Colonic mucosa (tissue), 4 donors: ENCODE measurements at regions not wholly inside any gene's neighbourhood (a gene's known extent, or its start where the extent isn't known, plus 50 kb on each side); places are given as distances from the start of the nearest gene placed in this dataset.

Experiments
- DNase-seq: peaks from one replicate; pipeline ENCODE4 v3.0.0-alpha.2; 2020
- H3K27ac ChIP-seq: fragments of 200-600 bp; one replicate; pipeline ENCODE4 v1.8.0; 2021
- H3K27me3 ChIP-seq: fragments of 200-600 bp; one replicate; pipeline ENCODE4 v1.8.0; 2021
- H3K36me3 ChIP-seq: fragments of 200-600 bp; one replicate; pipeline ENCODE4 v1.8.0; 2021
- H3K4me1 ChIP-seq: fragments of 200-600 bp; one replicate; pipeline ENCODE4 v1.8.0; 2021; ENCODE audit warnings: mild to moderate bottlenecking
- H3K4me3 ChIP-seq: fragments of 200-600 bp; one replicate; pipeline ENCODE4 v1.8.0; 2021
- H3K9ac ChIP-seq, 2 donors: one replicate each; pipeline ENCODE4 v1.7.0; 2013; ENCODE audit warnings: control low read depth in 2 of 2, low read depth in 2 of 2, low read length in 2 of 2
- H3K9me3 ChIP-seq: fragments of 200-600 bp; one replicate; pipeline ENCODE4 v1.8.0; 2021
- intact Hi-C: fragments of 100-400 bp; cut with DNase I; formaldehyde crosslinking; loops from one replicate; pipeline ENCODE4 v1.14.1; 2022
- TF ChIP-seq, protein P1 (sequence below): fragments of 200-600 bp; IDR thresholded peaks from one replicate; pipeline ENCODE4 v1.8.0; 2022; ENCODE audit warnings: antibody characterized with exemption, mild to moderate bottlenecking
- donor health status: healthy.
- donor health status: DM: no; HTN: no; CAD: no.
- donor health status: DM: no; HTN: no; CAD: no.

DNA sequence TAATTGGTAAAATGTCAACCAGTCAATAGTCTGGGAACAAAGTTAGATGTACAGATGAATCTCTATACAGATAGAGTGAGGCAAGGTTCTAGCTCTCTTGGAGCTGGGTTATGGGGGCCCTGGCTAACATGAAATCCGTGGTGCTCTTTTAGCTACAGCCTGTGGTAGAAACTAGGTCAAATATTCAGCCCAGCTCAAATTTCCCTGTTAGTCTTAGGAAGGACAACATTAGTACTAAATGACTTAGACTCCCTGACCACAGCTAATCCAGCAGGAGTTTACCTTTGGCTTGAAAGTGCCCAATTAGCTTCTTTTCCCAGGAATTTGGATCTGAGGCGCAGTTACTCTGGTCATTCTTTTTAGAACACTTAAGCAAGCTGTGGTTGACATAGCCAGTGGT is 170.5 kb downstream of the DMRTA1 start:
- H3K9ac ChIP-seq: no peak overlapping the region
- DNase-seq: no peak
- TF ChIP-seq, protein P1, sequence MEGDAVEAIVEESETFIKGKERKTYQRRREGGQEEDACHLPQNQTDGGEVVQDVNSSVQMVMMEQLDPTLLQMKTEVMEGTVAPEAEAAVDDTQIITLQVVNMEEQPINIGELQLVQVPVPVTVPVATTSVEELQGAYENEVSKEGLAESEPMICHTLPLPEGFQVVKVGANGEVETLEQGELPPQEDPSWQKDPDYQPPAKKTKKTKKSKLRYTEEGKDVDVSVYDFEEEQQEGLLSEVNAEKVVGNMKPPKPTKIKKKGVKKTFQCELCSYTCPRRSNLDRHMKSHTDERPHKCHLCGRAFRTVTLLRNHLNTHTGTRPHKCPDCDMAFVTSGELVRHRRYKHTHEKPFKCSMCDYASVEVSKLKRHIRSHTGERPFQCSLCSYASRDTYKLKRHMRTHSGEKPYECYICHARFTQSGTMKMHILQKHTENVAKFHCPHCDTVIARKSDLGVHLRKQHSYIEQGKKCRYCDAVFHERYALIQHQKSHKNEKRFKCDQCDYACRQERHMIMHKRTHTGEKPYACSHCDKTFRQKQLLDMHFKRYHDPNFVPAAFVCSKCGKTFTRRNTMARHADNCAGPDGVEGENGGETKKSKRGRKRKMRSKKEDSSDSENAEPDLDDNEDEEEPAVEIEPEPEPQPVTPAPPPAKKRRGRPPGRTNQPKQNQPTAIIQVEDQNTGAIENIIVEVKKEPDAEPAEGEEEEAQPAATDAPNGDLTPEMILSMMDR: no peak
- H3K4me1 ChIP-seq: no peaks in the 10 kb centered on the region
- no peak overlapping the region for H3K27ac ChIP-seq
- intact Hi-C loops: no loop called here
- H3K27me3 ChIP-seq: no peaks in the 10 kb centered on the region
- no peaks in the 10 kb centered on the region for H3K36me3 ChIP-seq
- no peak overlapping the region for H3K4me3 ChIP-seq
- H3K9me3 ChIP-seq: no peaks in the 10 kb centered on the region

GRCh38 chr9:22622815-22623214 is 176.2 kb downstream of the DMRTA1 start:
- Histone ChIP-seq H3K9me3 (no peaks in the 10 kb centered on the region), H3K4me3 (no peak overlapping the region), H3K9ac (no peak overlapping the region), H3K4me1 (no peaks in the 10 kb centered on the region), H3K27ac (no peak overlapping the region), H3K27me3 (no peaks in the 10 kb centered on the region), H3K36me3 (no peaks in the 10 kb centered on the region)
- TF ChIP-seq, protein P1: no peak
- intact Hi-C loops: no loop called here
- no peak for DNase-seq

- TF ChIP-seq, protein P1: no peak
- no peak overlapping the region for H3K27ac ChIP-seq
- no peaks in the 10 kb centered on the region for H3K36me3 ChIP-seq
- DNase-seq: no peak
- no peaks in the 10 kb centered on the region for H3K4me1 ChIP-seq
- H3K4me3 ChIP-seq: no peak overlapping the region
- intact Hi-C loops: no loop called here
- H3K9me3 ChIP-seq: no peaks in the 10 kb centered on the region
- H3K9ac ChIP-seq: no peak overlapping the region
- no peaks in the 10 kb centered on the region for H3K27me3 ChIP-seq
Observed at GRCh38 chr9:22623236-22623635, 176.6 kb downstream of the DMRTA1 start.

GRCh38 chr9:22625540-22625939 is 178.9 kb downstream of the DMRTA1 start:
- Histone ChIP-seq H3K4me3 (no peak overlapping the region), H3K36me3 (no peaks in the 10 kb centered on the region), H3K4me1 (no peaks in the 10 kb centered on the region), H3K9ac (no peak overlapping the region), H3K27me3 (no peaks in the 10 kb centered on the region), H3K27ac (no peak overlapping the region), H3K9me3 (no peaks in the 10 kb centered on the region)
- TF ChIP-seq, protein P1: no peak
- intact Hi-C loops: no loop called here
- DNase-seq: no peak

GRCh38 chr9:22643541-22643940 is 196.9 kb downstream of the DMRTA1 start:
- Histone ChIP-seq H3K9me3 (no peaks in the 10 kb centered on the region), H3K4me3 (no peak overlapping the region), H3K9ac (no peak overlapping the region), H3K4me1 (no peaks in the 10 kb centered on the region), H3K27me3 (no peaks in the 10 kb centered on the region), H3K36me3 (no peaks in the 10 kb centered on the region), H3K27ac (no peak overlapping the region)
- TF ChIP-seq, protein P1: no peak
- intact Hi-C loops: no loop called here
- no peak for DNase-seq

- TF ChIP-seq, protein P1: no peak
- intact Hi-C loops: no loop called here
- Histone ChIP-seq H3K36me3 (no peaks in the 10 kb centered on the region), H3K27ac (no peak overlapping the region), H3K4me1 (no peaks in the 10 kb centered on the region), H3K27me3 (no peaks in the 10 kb centered on the region), H3K9me3 (no peaks in the 10 kb centered on the region), H3K4me3 (no peak overlapping the region), H3K9ac (no peak overlapping the region)
- DNase-seq: no peak
Observed at GRCh38 chr9:22645893-22646292, 199.3 kb downstream of the DMRTA1 start.
